HepG2 (cell line): ENCODE measurements at regions not wholly inside any gene's neighbourhood (a gene's known extent, or its start where the extent isn't known, plus 50 kb on each side); places are given as distances from the start of the nearest gene placed in this dataset.

Experiments
- ATAC-seq: fragments of 200-7000 bp; cut with Tn5 transposase; 3 replicates; pipeline ENCODE4 v1.9.1; 2020; ENCODE audit warnings: mild to moderate bottlenecking, moderate library complexity
- BruUV-seq: library from RNA; stranded (reverse); fragments of 400-500 nt; replicated peaks from 2 replicates; lab custom pipeline; 2021; lab: Mats Ljungman, UMichigan
- CTCF ChIA-PET: fragments of 300-600 bp; formaldehyde crosslinking; extraction: SDS; loops from one replicate; lab custom pipeline; 2021; ENCODE audit warnings: low total read pairs, inconsistent platforms, low intra/inter-chr PET ratio; lab: Yijun Ruan, JAX
- POLR2A ChIA-PET: fragments of 350-600 bp; sonication (Branson Sonifier 250); formaldehyde crosslinking; loops from one replicate; lab custom pipeline; 2020; ENCODE audit warnings: antibody characterized with exemption, inconsistent platforms; lab: Yijun Ruan, JAX
- DNase-seq: peaks from one replicate; pipeline ENCODE4 v3.0.0-alpha.2; 2015; ENCODE audit warnings: low spot score
- FAIRE-seq: peaks from 3 replicates; lab custom pipeline; 2011; peaks lifted over from hg19 to GRCh38; lab: Jason Lieb, UNC
- H2AFZ ChIP-seq: one replicate; pipeline ENCODE4 v1.6.1; 2011; ENCODE audit warnings: low read length, inconsistent platforms
- H3K27ac ChIP-seq: fragments of 300-600 bp; 3 replicates; pipeline ENCODE4 v1.8.0; 2011; ENCODE audit warnings: mixed run types, mild to moderate bottlenecking, mixed read lengths, low read length, inconsistent platforms; ENCODE audit not compliant: insufficient read depth; ENCODE audit errors: extremely low read length
- H3K27me3 ChIP-seq, 2 experiments: fragments of 200-600 bp in 1 of 2; 2 replicates in 1 of 2; 3 replicates in 1 of 2; pipeline versions ENCODE4 v1.6.0 to v1.8.0; 2011; ENCODE audit warnings: low read length in 2 of 2, mild to moderate bottlenecking in 2 of 2, moderate library complexity in 2 of 2, inconsistent platforms in 1 of 2; ENCODE audit not compliant: insufficient read depth in 2 of 2, control insufficient read depth in 1 of 2
- H3K36me3 ChIP-seq, 2 experiments: fragments of 200-600 bp in 1 of 2; replicated peaks in 1 of 2; 2 replicates in 1 of 2; 3 replicates in 1 of 2; pipeline versions ENCODE4 v1.5.1 to v1.8.0; 2011; ENCODE audit warnings: low read length in 2 of 2, inconsistent platforms in 1 of 2; ENCODE audit not compliant: insufficient read depth in 2 of 2, control insufficient read depth in 1 of 2
- H3K4me1 ChIP-seq: 2 replicates; pipeline ENCODE4 v1.5.1; 2012; ENCODE audit warnings: low read length, inconsistent platforms; ENCODE audit not compliant: insufficient read depth
- H3K4me2 ChIP-seq: 2 replicates; pipeline ENCODE4 v1.6.0; 2011; ENCODE audit warnings: low read depth, low read length, inconsistent platforms
- H3K4me3 ChIP-seq, 3 experiments: fragments of 200-600 bp in 1 of 3; sonication (generic), shearing (Covaris generic) in 1 of 3; replicated peaks in 1 of 3; 2 replicates each; pipeline ENCODE4 v1.5.1; 2011 to 2016; ENCODE audit warnings: low read length in 3 of 3, inconsistent platforms in 2 of 3, low read depth in 2 of 3, mild to moderate bottlenecking in 2 of 3, control low read depth in 1 of 3, mixed read lengths in 1 of 3; ENCODE audit not compliant: insufficient read depth in 1 of 3
- H3K79me2 ChIP-seq: one replicate; pipeline ENCODE4 v1.6.1; 2011; ENCODE audit warnings: low read length, inconsistent platforms; ENCODE audit not compliant: insufficient read depth
- H3K9ac ChIP-seq: 2 replicates; pipeline ENCODE4 v1.6.0; 2011; ENCODE audit warnings: mild to moderate bottlenecking, low read depth, low read length, inconsistent platforms; ENCODE audit not compliant: insufficient read depth
- H3K9me3 ChIP-seq: 2 replicates; pipeline ENCODE4 v1.5.1; 2012; ENCODE audit warnings: mild to moderate bottlenecking, low read length
- H4K20me1 ChIP-seq: 2 replicates; pipeline ENCODE4 v1.6.0; 2011; ENCODE audit warnings: inconsistent platforms, mild to moderate bottlenecking, low read length, moderate library complexity; ENCODE audit not compliant: insufficient read depth
- CBX5 ChIP-seq: sonication (generic); formaldehyde crosslinking; IDR thresholded peaks from 2 replicates; pipeline ENCODE4 v1.4.0; 2020; ENCODE audit warnings: missing genetic modification reagents, borderline replicate concordance
- CC2D1A ChIP-seq: sonication (generic); formaldehyde crosslinking; IDR thresholded peaks from 2 replicates; pipeline ENCODE4 v1.8.1; 2023; ENCODE audit warnings: mild to moderate bottlenecking, missing genetic modification reagents
- FOXK1 ChIP-seq: sonication (generic); formaldehyde crosslinking; IDR thresholded peaks from 2 replicates; pipeline ENCODE4 v1.4.0; 2020; ENCODE audit warnings: low read depth, missing genetic modification reagents, borderline replicate concordance
- HCFC1 ChIP-seq: fragments of 150-350 bp; IDR thresholded peaks from 2 replicates; pipeline ENCODE4 v1.6.1; 2014; ENCODE audit warnings: low read depth, low read length
- IRX3 ChIP-seq: sonication (generic); formaldehyde crosslinking; IDR thresholded peaks from 2 replicates; pipeline ENCODE4 v1.8.1; 2023; ENCODE audit warnings: mild to moderate bottlenecking, low read depth, missing genetic modification reagents, borderline replicate concordance
- JUNB ChIP-seq: sonication (generic); formaldehyde crosslinking; IDR thresholded peaks from 2 replicates; pipeline ENCODE4 v1.8.0; 2022; ENCODE audit warnings: missing genetic modification reagents, mild to moderate bottlenecking, borderline replicate concordance
- KLF13 ChIP-seq: sonication (generic); formaldehyde crosslinking; IDR thresholded peaks from 2 replicates; pipeline ENCODE4 v1.4.0; 2020; ENCODE audit warnings: mild to moderate bottlenecking, missing genetic modification reagents
- MAF1 ChIP-seq: sonication (generic); formaldehyde crosslinking; IDR thresholded peaks from 2 replicates; pipeline ENCODE4 v1.5.0; 2020; ENCODE audit warnings: missing genetic modification reagents, borderline replicate concordance
- ZNF230 ChIP-seq: sonication (generic); formaldehyde crosslinking; IDR thresholded peaks from 2 replicates; pipeline ENCODE4 v1.4.0; 2020; ENCODE audit warnings: mild to moderate bottlenecking, missing genetic modification reagents
- ZNF350 ChIP-seq: sonication (generic); formaldehyde crosslinking; IDR thresholded peaks from 2 replicates; pipeline ENCODE4 v1.4.0; 2020; ENCODE audit warnings: mild to moderate bottlenecking, low read depth, missing genetic modification reagents, borderline replicate concordance
- ZNF724P ChIP-seq: sonication (generic); formaldehyde crosslinking; IDR thresholded peaks from 2 replicates; pipeline ENCODE4 v1.8.0; 2022; ENCODE audit warnings: missing genetic modification reagents, borderline replicate concordance
- ZNF749 ChIP-seq: sonication (generic); formaldehyde crosslinking; IDR thresholded peaks from 2 replicates; pipeline ENCODE4 v1.8.0; 2022; ENCODE audit warnings: mild to moderate bottlenecking, missing genetic modification reagents, moderate library complexity, borderline replicate concordance
- WGBS: methylation state at CpG from one replicate; pipeline ENCODE4 v1.1.6; 2017; ENCODE audit warnings: low lambda C conversion rate; 5-methylcytosine and 5-hydroxymethylcytosine counted together
- in situ Hi-C: cut with HindIII; loops from 2 replicates; pipeline ENCODE4 v1.10.0; 2017; ENCODE audit warnings: low pct_unique_long_range_greater_than_20kb; ENCODE audit not compliant: extremely low pct_ligation_motif_present
- intact Hi-C: fragments of 100-400 bp; cut with micrococcal nuclease; formaldehyde crosslinking; loops from one replicate; pipeline ENCODE4 v1.10.0; 2022; ENCODE audit not compliant: unreplicated experiment
- TF ChIP-seq, protein P1 (sequence below): sonication (generic); formaldehyde crosslinking; IDR thresholded peaks from 2 replicates; pipeline ENCODE4 v1.4.0; 2020; ENCODE audit warnings: mild to moderate bottlenecking, low read depth, missing genetic modification reagents
- TF ChIP-seq, protein P2 (sequence below): sonication (generic); formaldehyde crosslinking; IDR thresholded peaks from 2 replicates; pipeline ENCODE4 v1.9.0; 2022; ENCODE audit warnings: low read depth, missing genetic modification reagents
- TF ChIP-seq, protein P3 (sequence below): IDR thresholded peaks from 2 replicates; pipeline ENCODE4 v1.6.1; 2016; ENCODE audit warnings: mild to moderate bottlenecking, missing biosample characterization, missing genetic modification reagents

DNA sequence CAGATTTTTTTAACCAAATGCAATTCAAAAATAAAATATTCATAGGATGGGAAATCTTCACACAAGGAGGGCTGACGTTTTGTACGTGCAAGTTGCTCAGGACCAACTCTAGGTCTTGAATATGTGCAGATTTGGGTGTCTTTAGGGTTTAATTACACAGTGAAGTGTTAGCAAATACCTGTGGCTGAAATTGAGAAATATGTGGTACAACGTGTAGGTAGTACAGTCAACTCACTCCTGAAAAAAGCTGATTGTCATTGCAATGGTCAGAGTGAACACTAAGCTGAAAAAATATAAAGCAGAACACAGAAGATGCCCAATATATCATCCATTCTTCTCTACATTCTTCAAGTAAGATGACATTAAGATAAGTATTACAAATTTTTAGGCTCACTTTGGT, 314.3 kb downstream of the SLITRK1 start (continued):
- TF ChIP-seq, protein P1, sequence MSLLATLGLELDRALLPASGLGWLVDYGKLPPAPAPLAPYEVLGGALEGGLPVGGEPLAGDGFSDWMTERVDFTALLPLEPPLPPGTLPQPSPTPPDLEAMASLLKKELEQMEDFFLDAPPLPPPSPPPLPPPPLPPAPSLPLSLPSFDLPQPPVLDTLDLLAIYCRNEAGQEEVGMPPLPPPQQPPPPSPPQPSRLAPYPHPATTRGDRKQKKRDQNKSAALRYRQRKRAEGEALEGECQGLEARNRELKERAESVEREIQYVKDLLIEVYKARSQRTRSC = no peak
- TF ChIP-seq MAF1 (CRISPR knock-in tag) = no peak
- TF ChIP-seq ZNF749 (CRISPR knock-in tag) = no peak
- TF ChIP-seq ZNF230 (CRISPR knock-in tag) = no peak
- no peak for TF ChIP-seq FOXK1 (CRISPR knock-in tag)
- no peak for TF ChIP-seq HCFC1
- no peak for TF ChIP-seq CC2D1A
- no peak for TF ChIP-seq ZNF350
- TF ChIP-seq CBX5 = no peak

DNA sequence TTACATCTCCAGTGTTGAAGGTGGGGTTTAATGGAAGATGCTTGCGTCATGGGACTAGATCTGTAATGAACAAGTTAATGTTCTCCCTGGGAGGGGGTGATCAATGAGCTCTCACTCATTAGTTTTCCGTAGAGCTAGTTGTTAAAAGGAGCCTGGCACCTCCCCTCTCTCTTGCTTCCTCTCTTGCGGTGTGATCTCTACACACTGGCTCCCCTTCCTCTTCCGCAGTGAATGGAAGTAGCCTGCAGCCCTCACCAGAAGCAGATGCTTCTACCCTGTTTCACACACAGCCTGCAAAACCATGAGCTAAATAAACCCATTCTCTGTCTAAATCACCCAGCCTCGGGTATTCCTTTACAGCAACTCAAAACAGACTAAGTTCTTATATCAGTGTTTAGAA, 318.8 kb downstream of the SLITRK1 start:
- ChIA-PET POLR2A (no interaction called here), CTCF (no interaction called here)
- H4K20me1 ChIP-seq = no peaks in the 10 kb centered on the region
- TF ChIP-seq, protein P2, sequence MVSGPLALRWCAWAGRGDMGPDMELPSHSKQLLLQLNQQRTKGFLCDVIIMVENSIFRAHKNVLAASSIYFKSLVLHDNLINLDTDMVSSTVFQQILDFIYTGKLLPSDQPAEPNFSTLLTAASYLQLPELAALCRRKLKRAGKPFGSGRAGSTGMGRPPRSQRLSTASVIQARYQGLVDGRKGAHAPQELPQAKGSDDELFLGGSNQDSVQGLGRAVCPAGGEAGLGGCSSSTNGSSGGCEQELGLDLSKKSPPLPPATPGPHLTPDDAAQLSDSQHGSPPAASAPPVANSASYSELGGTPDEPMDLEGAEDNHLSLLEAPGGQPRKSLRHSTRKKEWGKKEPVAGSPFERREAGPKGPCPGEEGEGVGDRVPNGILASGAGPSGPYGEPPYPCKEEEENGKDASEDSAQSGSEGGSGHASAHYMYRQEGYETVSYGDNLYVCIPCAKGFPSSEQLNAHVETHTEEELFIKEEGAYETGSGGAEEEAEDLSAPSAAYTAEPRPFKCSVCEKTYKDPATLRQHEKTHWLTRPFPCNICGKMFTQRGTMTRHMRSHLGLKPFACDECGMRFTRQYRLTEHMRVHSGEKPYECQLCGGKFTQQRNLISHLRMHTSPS (CRISPR knock-in tag) = no peak
- no peak for TF ChIP-seq KLF13 (CRISPR knock-in tag)
- no peak for TF ChIP-seq ZNF724P (CRISPR knock-in tag)
- TF ChIP-seq, protein P3, sequence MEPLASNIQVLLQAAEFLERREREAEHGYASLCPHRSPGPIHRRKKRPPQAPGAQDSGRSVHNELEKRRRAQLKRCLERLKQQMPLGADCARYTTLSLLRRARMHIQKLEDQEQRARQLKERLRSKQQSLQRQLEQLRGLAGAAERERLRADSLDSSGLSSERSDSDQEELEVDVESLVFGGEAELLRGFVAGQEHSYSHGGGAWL = no peak
- no peak for TF ChIP-seq IRX3
- TF ChIP-seq JUNB (CRISPR knock-in tag) = no peak
- H3K4me2 ChIP-seq = no peak overlapping the region
- no peak overlapping the region for H3K9ac ChIP-seq
- no peaks in the 10 kb centered on the region for H3K79me2 ChIP-seq
- no peak overlapping the region for H3K27ac ChIP-seq
- H3K27me3 ChIP-seq = no peaks in the 10 kb centered on the region; a peak in 1 of 5 replicates
- intact Hi-C loops (no loop called here), in situ Hi-C loops (no loop called here)
- H3K4me3 ChIP-seq = no peak overlapping the region
- H3K4me1 ChIP-seq = no peaks in the 10 kb centered on the region
- H2AFZ ChIP-seq = no peak overlapping the region
- FAIRE-seq (no peak), ATAC-seq (no peak), DNase-seq (no peak)
- WGBS = 19% methylated on average over 5 of the region's 5 CpGs
- no TSS peak for BruUV-seq
- no peaks in the 10 kb centered on the region for H3K36me3 ChIP-seq
- H3K9me3 ChIP-seq = peaks cover 16% of the 10 kb centered on the region; the same call in 1 of the 2 replicates
